Naive B cell (primary cell): ENCODE measurements at regions not wholly inside any gene's neighbourhood (a gene's known extent, or its start where the extent isn't known, plus 50 kb on each side); places are given as distances from the start of the nearest gene placed in this dataset.
"Not testable (repeated sequence)": the region's sequence is repeated elsewhere in the genome, so short reads cannot be mapped to it uniquely, and the experiment has no call there.

ENCODE experiments used
- ATAC-seq, 2 donors: fragments of 150-1000 bp; cut with Tn5 transposase; 2 replicates each; pipeline ENCODE4 v1.10.0; 2021; ENCODE audit warnings: low read depth in 2 of 2, mild to moderate bottlenecking in 2 of 2, moderate library complexity in 2 of 2
- DNase-seq: peaks from one replicate; pipeline ENCODE4 v3.0.0; 2022
- H3K27ac Mint-ChIP-seq, 6 donors: one replicate each; pipeline ENCODE4 v1.8.0; 2020 to 2022; ENCODE audit warnings: mild to moderate bottlenecking in 6 of 6, mixed read lengths in 6 of 6, moderate library complexity in 5 of 6, inconsistent platforms in 2 of 6
- H3K27me3 Mint-ChIP-seq, 3 donors: one replicate each; pipeline ENCODE4 v1.8.0; 2021 to 2022; ENCODE audit warnings: mixed read lengths in 3 of 3, mild to moderate bottlenecking in 1 of 3
- H3K36me3 Mint-ChIP-seq, 2 donors: one replicate each; pipeline ENCODE4 v1.8.0; 2020 to 2022; ENCODE audit warnings: mixed read lengths in 2 of 2, inconsistent platforms in 1 of 2, mild to moderate bottlenecking in 1 of 2
- H3K4me1 Mint-ChIP-seq, 3 donors: one replicate each; pipeline ENCODE4 v1.8.0; 2020 to 2022; ENCODE audit warnings: mixed read lengths in 3 of 3, inconsistent platforms in 1 of 3, mild to moderate bottlenecking in 1 of 3, moderate library complexity in 1 of 3
- H3K4me3 Mint-ChIP-seq, 8 donors: one replicate each; pipeline ENCODE4 v1.8.0; 2020 to 2022; ENCODE audit warnings: mild to moderate bottlenecking in 8 of 8, mixed read lengths in 8 of 8, moderate library complexity in 8 of 8, inconsistent platforms in 2 of 8
- H3K9me3 Mint-ChIP-seq, 7 donors: one replicate each; pipeline ENCODE4 v1.8.0; 2020 to 2022; ENCODE audit warnings: mixed read lengths in 7 of 7, mild to moderate bottlenecking in 5 of 7, inconsistent platforms in 2 of 7, moderate library complexity in 1 of 7

GRCh38 chr18:35904389-35905037 is 68.0 kb upstream of the RMP24 start:
- no peak for ATAC-seq
- Mint-ChIP-seq H3K27ac (no peak overlapping the region), H3K27me3 (peaks cover 0 to 15% (median 0%) of the 10 kb centered on the region in 3 donors), H3K9me3 (peaks cover 0 to 6% (median 0%) of the 10 kb centered on the region in 7 donors), H3K36me3 (no peaks in the 10 kb centered on the region), H3K4me3 (no peak overlapping the region), H3K4me1 (no peaks in the 10 kb centered on the region)
- no peak for DNase-seq

DNA sequence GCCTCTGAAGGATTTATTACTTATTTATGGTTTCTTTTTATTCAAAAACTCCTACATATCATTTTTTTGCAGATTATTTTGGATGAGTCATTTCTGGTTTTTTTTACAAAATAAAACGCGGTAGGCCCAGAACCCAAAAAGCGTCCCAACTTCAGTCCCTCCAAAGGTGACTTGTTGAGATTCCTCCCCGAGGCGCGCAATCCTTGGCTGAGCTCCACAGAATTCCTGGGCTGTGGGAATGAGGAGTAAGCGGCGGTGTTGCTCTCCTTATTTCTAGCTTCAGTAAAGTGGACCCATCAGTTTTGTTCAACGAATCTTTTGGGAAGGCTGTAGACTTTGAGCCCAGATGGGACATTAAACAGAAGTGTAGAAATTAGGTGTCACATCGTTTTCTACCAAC is 67.0 kb upstream of the RMP24 start:
- Mint-ChIP-seq H3K27me3 (peaks cover 0 to 10% (median 0%) of the 10 kb centered on the region in 3 donors), H3K4me1 (no peaks in the 10 kb centered on the region), H3K27ac (no peak overlapping the region), H3K36me3 (no peaks in the 10 kb centered on the region), H3K4me3 (no peak overlapping the region), H3K9me3 (peaks cover 0 to 6% (median 0%) of the 10 kb centered on the region in 7 donors)
- ATAC-seq (no peak), DNase-seq (no peak)

DNA sequence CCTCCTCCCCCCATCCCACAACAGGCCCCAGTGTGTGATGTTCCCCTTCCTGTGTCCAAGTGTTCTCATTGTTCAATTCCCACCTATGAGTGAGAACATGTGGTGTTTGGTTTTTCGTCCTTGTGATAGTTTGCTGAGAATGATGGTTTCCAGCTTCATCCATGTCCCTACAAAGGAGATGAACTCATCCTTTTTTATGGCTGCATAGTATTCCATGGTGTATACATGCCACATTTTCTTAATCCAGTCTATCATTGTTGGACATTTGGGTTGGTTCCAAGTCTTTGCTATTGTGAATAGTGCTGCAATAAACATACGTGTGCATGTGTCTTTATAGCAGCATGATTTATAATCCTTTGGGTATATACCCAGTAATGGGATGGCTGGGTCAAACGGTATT is 66.2 kb upstream of the RMP24 start:
- not testable (repeated sequence) for H3K4me3 Mint-ChIP-seq, H3K36me3 Mint-ChIP-seq, H3K9me3 Mint-ChIP-seq, ATAC-seq, DNase-seq, H3K27me3 Mint-ChIP-seq, H3K27ac Mint-ChIP-seq, H3K4me1 Mint-ChIP-seq

- Mint-ChIP-seq H3K27me3 (peaks cover 10 to 19% (median 17%) of the 10 kb centered on the region in 3 donors), H3K9me3 (peaks cover 0 to 5% (median 0%) of the 10 kb centered on the region in 7 donors)
Observed at GRCh38 chr18:35910327-35910726, 62.2 kb upstream of the RMP24 start.

GRCh38 chr18:35912332-35912731 is 60.1 kb upstream of the RMP24 start:
- no peak for ATAC-seq
- Mint-ChIP-seq H3K36me3 (no peaks in the 10 kb centered on the region), H3K4me3 (no peak overlapping the region)

More at GRCh38 chr18:35910327-35910726, 62.2 kb upstream of the RMP24 start:
- ATAC-seq (no peak), DNase-seq (no peak)
- H3K4me3 Mint-ChIP-seq = no peak overlapping the region
- H3K36me3 Mint-ChIP-seq = no peaks in the 10 kb centered on the region
- H3K4me1 Mint-ChIP-seq = no peaks in the 10 kb centered on the region
- no peak overlapping the region for H3K27ac Mint-ChIP-seq

GRCh38 chr18:35915056-35915455 is 57.4 kb upstream of the RMP24 start:
- no peaks in the 10 kb centered on the region for H3K4me1 Mint-ChIP-seq
- ATAC-seq = no peak
- peaks cover 10 to 25% (median 18%) of the 10 kb centered on the region in 3 donors for H3K27me3 Mint-ChIP-seq
- H3K36me3 Mint-ChIP-seq = no peaks in the 10 kb centered on the region
- no peak for DNase-seq
- H3K9me3 Mint-ChIP-seq = no peaks in the 10 kb centered on the region
- no peak overlapping the region for H3K27ac Mint-ChIP-seq
- no peak overlapping the region for H3K4me3 Mint-ChIP-seq

More at GRCh38 chr18:35912332-35912731, 60.1 kb upstream of the RMP24 start:
- DNase-seq = no peak
- no peaks in the 10 kb centered on the region for H3K9me3 Mint-ChIP-seq
- no peaks in the 10 kb centered on the region for H3K4me1 Mint-ChIP-seq
- H3K27ac Mint-ChIP-seq = peak overlapping the region in 2 of 6 donors; percentile 0 to 9
- peaks cover 10 to 23% (median 22%) of the 10 kb centered on the region in 3 donors for H3K27me3 Mint-ChIP-seq

DNA sequence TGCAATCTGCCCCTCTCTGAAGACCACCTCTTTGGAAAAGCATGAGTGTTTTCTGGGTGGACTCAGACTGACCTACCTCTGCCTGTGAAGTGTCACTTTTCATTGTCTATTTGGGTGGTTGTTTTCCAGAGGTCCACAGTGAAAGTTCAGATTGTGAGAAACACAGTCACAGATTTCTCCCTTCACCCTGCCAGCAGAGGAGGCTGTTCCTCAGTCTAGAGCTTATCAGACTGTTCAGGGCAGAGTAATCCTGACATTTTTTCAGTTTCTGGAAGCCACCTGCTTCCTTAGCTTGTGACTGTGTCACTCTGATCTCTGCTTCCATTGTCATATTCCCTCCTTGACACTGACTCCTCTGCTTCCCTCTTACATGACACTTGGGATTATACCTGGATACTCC is 55.4 kb upstream of the RMP24 start:
- Mint-ChIP-seq H3K9me3 (no peaks in the 10 kb centered on the region), H3K27ac (no peak overlapping the region), H3K4me3 (no peak overlapping the region), H3K27me3 (peaks cover 9 to 25% (median 25%) of the 10 kb centered on the region in 3 donors), H3K4me1 (no peaks in the 10 kb centered on the region), H3K36me3 (no peaks in the 10 kb centered on the region)
- no peak for ATAC-seq
- no peak for DNase-seq

DNA sequence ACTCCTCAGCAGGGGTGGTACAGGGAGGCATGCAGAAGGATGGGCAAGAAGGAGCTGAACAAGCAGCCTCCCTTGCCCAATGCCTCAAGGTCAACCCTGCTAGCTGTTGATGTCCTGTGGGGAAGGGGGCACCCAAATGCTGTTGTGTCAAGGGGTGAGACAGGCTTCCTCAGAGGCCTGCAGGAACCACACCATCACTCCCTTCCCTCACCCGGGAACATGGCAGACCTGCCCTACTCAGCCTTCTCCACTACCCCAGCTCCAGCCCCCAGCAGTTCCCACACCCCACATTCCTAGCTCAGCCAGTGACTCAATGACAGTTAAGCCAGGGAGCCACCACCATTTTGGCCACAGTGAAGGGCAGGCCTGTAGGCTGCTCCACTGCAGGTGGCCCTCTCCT is 53.9 kb upstream of the RMP24 start:
- no peaks in the 10 kb centered on the region for H3K36me3 Mint-ChIP-seq
- no peak for DNase-seq
- H3K27me3 Mint-ChIP-seq = peaks cover 15 to 32% (median 26%) of the 10 kb centered on the region in 3 donors
- no peaks in the 10 kb centered on the region for H3K4me1 Mint-ChIP-seq
- no peak overlapping the region for H3K4me3 Mint-ChIP-seq
- ATAC-seq = no peak
- no peaks in the 10 kb centered on the region for H3K9me3 Mint-ChIP-seq
- H3K27ac Mint-ChIP-seq = no peak overlapping the region

DNA sequence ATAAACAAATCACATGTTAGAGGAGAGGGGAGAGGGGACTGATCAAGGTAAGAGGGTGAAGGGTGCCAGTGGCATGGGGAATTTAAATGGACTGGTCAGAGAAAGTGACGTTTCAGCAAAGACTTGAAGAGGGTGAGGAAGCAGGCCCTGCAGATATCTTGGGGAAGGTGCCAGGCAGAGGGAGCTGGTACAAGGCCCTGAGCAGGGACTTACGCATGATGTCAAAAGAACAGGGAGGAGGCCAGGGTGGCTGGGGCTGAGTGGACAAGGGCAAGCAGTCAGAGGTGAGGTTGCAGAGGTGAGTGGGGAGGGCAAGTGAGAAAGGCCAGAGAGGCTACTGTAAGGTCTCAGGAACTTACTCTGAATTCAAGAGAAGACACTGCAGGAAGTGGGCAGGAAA is 53.3 kb upstream of the RMP24 start:
- H3K4me1 Mint-ChIP-seq = no peaks in the 10 kb centered on the region
- H3K9me3 Mint-ChIP-seq = no peaks in the 10 kb centered on the region
- H3K4me3 Mint-ChIP-seq = no peak overlapping the region
- no peaks in the 10 kb centered on the region for H3K36me3 Mint-ChIP-seq
- no peak overlapping the region for H3K27ac Mint-ChIP-seq
- ATAC-seq (no peak), DNase-seq (no peak)
- H3K27me3 Mint-ChIP-seq = peaks cover 19 to 29% (median 25%) of the 10 kb centered on the region in 3 donors

GRCh38 chr18:35920623-35921022 is 51.9 kb upstream of the RMP24 start:
- Mint-ChIP-seq H3K9me3 (no peaks in the 10 kb centered on the region), H3K4me1 (no peaks in the 10 kb centered on the region), H3K27me3 (peaks cover 24 to 28% (median 25%) of the 10 kb centered on the region in 3 donors), H3K27ac (no peak overlapping the region), H3K4me3 (no peak overlapping the region), H3K36me3 (no peaks in the 10 kb centered on the region)
- ATAC-seq = no peak
- no peak for DNase-seq
